MG63 (cell line): ENCODE measurements at regions not wholly inside any gene's neighbourhood (a gene's known extent, or its start where the extent isn't known, plus 50 kb on each side); places are given as distances from the start of the nearest gene placed in this dataset.
A peak's percentile ranks its signal among the peaks of the same experiment; 100 is the strongest.
"Not testable (repeated sequence)": the region's sequence is repeated elsewhere in the genome, so short reads cannot be mapped to it uniquely, and the experiment has no call there.

Experiments
- DNase-seq: peaks from one replicate; pipeline ENCODE4 v3.0.0-alpha.2; 2020
- H3K27me3 ChIP-seq: fragments of 250-450 bp; sonication (Bioruptor Pico); 2 replicates; pipeline ENCODE4 v1.5.1; 2020; ENCODE audit warnings: mild to moderate bottlenecking, moderate library complexity
- H3K36me3 ChIP-seq: fragments of 250-450 bp; sonication (Bioruptor Pico); 2 replicates; pipeline ENCODE4 v1.5.1; 2020; ENCODE audit warnings: mild to moderate bottlenecking, moderate library complexity
- H3K4me3 ChIP-seq: fragments of 250-450 bp; sonication (Bioruptor Pico); 2 replicates; pipeline ENCODE4 v1.5.1; 2020; ENCODE audit warnings: mild to moderate bottlenecking, moderate library complexity
- H3K9me3 ChIP-seq: fragments of 250-450 bp; sonication (Bioruptor Pico); 2 replicates; pipeline ENCODE4 v1.5.1; 2020; ENCODE audit warnings: mild to moderate bottlenecking, moderate library complexity

- Histone ChIP-seq H3K27me3 (no peaks in the 10 kb centered on the region), H3K36me3 (no peaks in the 10 kb centered on the region), H3K9me3 (no peaks in the 10 kb centered on the region), H3K4me3 (no peak overlapping the region)
- no peak for DNase-seq
Measured at GRCh38 chr21:32089766-32090165, 189.1 kb downstream of the MIS18A start.

GRCh38 chr21:32088471-32088870, 190.4 kb downstream of the MIS18A start:
- Histone ChIP-seq H3K27me3 (no peaks in the 10 kb centered on the region), H3K36me3 (no peaks in the 10 kb centered on the region)
- DNase-seq: no peak

GRCh38 chr21:32087447-32087846, 191.4 kb downstream of the MIS18A start:
- Histone ChIP-seq H3K4me3 (no peak overlapping the region), H3K36me3 (no peaks in the 10 kb centered on the region), H3K27me3 (no peaks in the 10 kb centered on the region), H3K9me3 (no peaks in the 10 kb centered on the region)
- DNase-seq: no peak

More at GRCh38 chr21:32088471-32088870, 190.4 kb downstream of the MIS18A start:
- H3K9me3 ChIP-seq: no peaks in the 10 kb centered on the region
- H3K4me3 ChIP-seq: no peak overlapping the region

GRCh38 chr21:32083197-32083596, 195.7 kb downstream of the MIS18A start:
- peak; percentile 25 for DNase-seq
- H3K36me3 ChIP-seq: no peaks in the 10 kb centered on the region
- no peaks in the 10 kb centered on the region for H3K9me3 ChIP-seq
- no peaks in the 10 kb centered on the region for H3K27me3 ChIP-seq
- no peak overlapping the region for H3K4me3 ChIP-seq

GRCh38 chr21:32082466-32082865, 196.4 kb downstream of the MIS18A start:
- Histone ChIP-seq H3K27me3 (no peaks in the 10 kb centered on the region), H3K36me3 (no peaks in the 10 kb centered on the region)

GRCh38 chr21:32073593-32073992, 200.8 kb downstream of the HUNK start:
- H3K36me3 ChIP-seq: no peaks in the 10 kb centered on the region
- no peaks in the 10 kb centered on the region for H3K9me3 ChIP-seq
- DNase-seq: no peak
- no peak overlapping the region for H3K4me3 ChIP-seq
- no peaks in the 10 kb centered on the region for H3K27me3 ChIP-seq

More at GRCh38 chr21:32082466-32082865, 196.4 kb downstream of the MIS18A start:
- no peaks in the 10 kb centered on the region for H3K9me3 ChIP-seq
- no peak overlapping the region for H3K4me3 ChIP-seq
- no peak for DNase-seq

GRCh38 chr21:32073190-32073589, 200.4 kb downstream of the HUNK start:
- no peak for DNase-seq
- Histone ChIP-seq H3K9me3 (no peaks in the 10 kb centered on the region), H3K36me3 (no peaks in the 10 kb centered on the region), H3K27me3 (no peaks in the 10 kb centered on the region), H3K4me3 (no peak overlapping the region)

- DNase-seq: peak; percentile 36
- not testable (repeated sequence) for H3K27me3 ChIP-seq, H3K9me3 ChIP-seq, H3K4me3 ChIP-seq, H3K36me3 ChIP-seq
Measured at GRCh38 chr21:32071620-32072019, 198.8 kb downstream of the HUNK start.

GRCh38 chr21:32070676-32071330, 198.0 kb downstream of the HUNK start:
- Histone ChIP-seq H3K27me3 (no peaks in the 10 kb centered on the region), H3K36me3 (no peaks in the 10 kb centered on the region), H3K4me3 (no peak overlapping the region), H3K9me3 (no peaks in the 10 kb centered on the region)
- DNase-seq: no peak

GRCh38 chr21:32070126-32070525, 197.3 kb downstream of the HUNK start:
- DNase-seq: no peak
- Histone ChIP-seq H3K4me3 (no peak overlapping the region), H3K9me3 (no peaks in the 10 kb centered on the region), H3K36me3 (no peaks in the 10 kb centered on the region), H3K27me3 (no peaks in the 10 kb centered on the region)

- DNase-seq: no peak
- Histone ChIP-seq H3K4me3 (no peak overlapping the region), H3K27me3 (no peaks in the 10 kb centered on the region), H3K36me3 (no peaks in the 10 kb centered on the region), H3K9me3 (no peaks in the 10 kb centered on the region)
Measured at GRCh38 chr21:32065654-32066053, 192.8 kb downstream of the HUNK start.

GRCh38 chr21:32064281-32064910, 191.6 kb downstream of the HUNK start:
- no peaks in the 10 kb centered on the region for H3K9me3 ChIP-seq
- H3K27me3 ChIP-seq: no peaks in the 10 kb centered on the region
- no peak overlapping the region for H3K4me3 ChIP-seq
- no peak for DNase-seq
- H3K36me3 ChIP-seq: no peaks in the 10 kb centered on the region

GRCh38 chr21:32062591-32063227, 189.9 kb downstream of the HUNK start:
- H3K9me3 ChIP-seq: no peaks in the 10 kb centered on the region

GRCh38 chr21:32061729-32062128, 188.9 kb downstream of the HUNK start:
- Histone ChIP-seq H3K4me3 (no peak overlapping the region), H3K27me3 (no peaks in the 10 kb centered on the region), H3K36me3 (no peaks in the 10 kb centered on the region), H3K9me3 (no peaks in the 10 kb centered on the region)
- DNase-seq: no peak

More at GRCh38 chr21:32062591-32063227, 189.9 kb downstream of the HUNK start:
- no peaks in the 10 kb centered on the region for H3K27me3 ChIP-seq
- H3K4me3 ChIP-seq: no peak overlapping the region
- no peaks in the 10 kb centered on the region for H3K36me3 ChIP-seq
- DNase-seq: no peak

GRCh38 chr21:32056791-32057190, 184.0 kb downstream of the HUNK start:
- no peak overlapping the region for H3K4me3 ChIP-seq
- H3K27me3 ChIP-seq: no peaks in the 10 kb centered on the region
- H3K36me3 ChIP-seq: no peaks in the 10 kb centered on the region
- DNase-seq: no peak
- no peaks in the 10 kb centered on the region for H3K9me3 ChIP-seq

- no peaks in the 10 kb centered on the region for H3K36me3 ChIP-seq
- no peak overlapping the region for H3K4me3 ChIP-seq
- no peak for DNase-seq
- no peaks in the 10 kb centered on the region for H3K9me3 ChIP-seq
- no peaks in the 10 kb centered on the region for H3K27me3 ChIP-seq
Measured at GRCh38 chr21:32055305-32055704, 182.5 kb downstream of the HUNK start.
